ENCODE measurements at regions not wholly inside any gene's neighbourhood (a gene's known extent, or its start where the extent isn't known, plus 50 kb on each side); places are given as distances from the start of the nearest gene placed in this dataset.

DNA sequence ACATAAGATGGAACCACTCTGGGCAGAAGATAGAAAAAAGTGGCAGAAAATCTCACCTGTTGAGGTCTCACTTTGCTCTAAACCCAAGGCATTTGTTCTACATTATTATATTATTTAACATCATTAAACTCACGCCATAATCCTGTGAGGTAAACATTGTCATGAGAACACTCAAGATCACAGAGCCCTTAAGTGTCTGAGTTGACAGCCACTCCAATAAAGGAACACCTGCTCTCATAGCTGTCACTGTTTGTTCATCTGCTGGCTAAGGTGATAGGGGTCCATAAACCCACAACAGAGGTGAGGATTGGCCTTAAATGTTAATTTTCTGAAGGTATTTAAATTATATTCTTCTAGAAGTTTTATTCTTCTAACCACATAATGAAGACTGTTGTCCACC lies 439.7 kb downstream of the RIT2 start:
- TF ChIP-seq, protein P1, sequence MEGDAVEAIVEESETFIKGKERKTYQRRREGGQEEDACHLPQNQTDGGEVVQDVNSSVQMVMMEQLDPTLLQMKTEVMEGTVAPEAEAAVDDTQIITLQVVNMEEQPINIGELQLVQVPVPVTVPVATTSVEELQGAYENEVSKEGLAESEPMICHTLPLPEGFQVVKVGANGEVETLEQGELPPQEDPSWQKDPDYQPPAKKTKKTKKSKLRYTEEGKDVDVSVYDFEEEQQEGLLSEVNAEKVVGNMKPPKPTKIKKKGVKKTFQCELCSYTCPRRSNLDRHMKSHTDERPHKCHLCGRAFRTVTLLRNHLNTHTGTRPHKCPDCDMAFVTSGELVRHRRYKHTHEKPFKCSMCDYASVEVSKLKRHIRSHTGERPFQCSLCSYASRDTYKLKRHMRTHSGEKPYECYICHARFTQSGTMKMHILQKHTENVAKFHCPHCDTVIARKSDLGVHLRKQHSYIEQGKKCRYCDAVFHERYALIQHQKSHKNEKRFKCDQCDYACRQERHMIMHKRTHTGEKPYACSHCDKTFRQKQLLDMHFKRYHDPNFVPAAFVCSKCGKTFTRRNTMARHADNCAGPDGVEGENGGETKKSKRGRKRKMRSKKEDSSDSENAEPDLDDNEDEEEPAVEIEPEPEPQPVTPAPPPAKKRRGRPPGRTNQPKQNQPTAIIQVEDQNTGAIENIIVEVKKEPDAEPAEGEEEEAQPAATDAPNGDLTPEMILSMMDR (IDR thresholded peaks at IDR 0.05), result no peak
- TF ChIP-seq POLR2A (IDR thresholded peaks at IDR 0.05; ENCODE audit: low read depth), result no peak
